IPS DF 4.7 (cell line): ENCODE measurements at regions not wholly inside any gene's neighbourhood (a gene's known extent, or its start where the extent isn't known, plus 50 kb on each side); places are given as distances from the start of the nearest gene placed in this dataset.

Source experiments
- DNase-seq: peaks from one replicate; pipeline ENCODE4 v3.0.0-alpha.2; 2013; ENCODE audit warnings: low spot score; ENCODE audit errors: extremely low read depth

GRCh38 chr2:12244070-12244469, 472.7 kb upstream of the TRIB2 start:
- DNase-seq = no peak

GRCh38 chr2:12251121-12251520, 465.6 kb upstream of the TRIB2 start:
- no peak for DNase-seq

GRCh38 chr2:12251749-12252148, 465.0 kb upstream of the TRIB2 start:
- DNase-seq = no peak

GRCh38 chr2:12253167-12253778, 463.5 kb upstream of the TRIB2 start:
- no peak for DNase-seq

GRCh38 chr2:12254280-12254860, 462.4 kb upstream of the TRIB2 start:
- DNase-seq = no peak

- DNase-seq = no peak
Measured at GRCh38 chr2:12256206-12256605, 460.5 kb upstream of the TRIB2 start.

- no peak for DNase-seq
Measured at GRCh38 chr2:12257476-12257875, 459.3 kb upstream of the TRIB2 start.

GRCh38 chr2:12259493-12259892, 457.2 kb upstream of the TRIB2 start:
- no peak for DNase-seq

GRCh38 chr2:12261986-12262680, 454.6 kb upstream of the TRIB2 start:
- no peak for DNase-seq

- no peak for DNase-seq
Measured at GRCh38 chr2:12262681-12263436, 453.9 kb upstream of the TRIB2 start.

- no peak for DNase-seq
Measured at GRCh38 chr2:12263730-12264129, 453.0 kb upstream of the TRIB2 start.

- no peak for DNase-seq
Measured at GRCh38 chr2:12264146-12264545, 452.6 kb upstream of the TRIB2 start.

GRCh38 chr2:12265646-12266045, 451.1 kb upstream of the TRIB2 start:
- DNase-seq = no peak

- no peak for DNase-seq
Measured at GRCh38 chr2:12267042-12267441, 449.7 kb upstream of the TRIB2 start.

GRCh38 chr2:12269041-12269972, 447.4 kb upstream of the TRIB2 start:
- DNase-seq = no peak

GRCh38 chr2:12270876-12271588, 445.7 kb upstream of the TRIB2 start:
- DNase-seq = no peak

- DNase-seq = no peak
Measured at GRCh38 chr2:12271589-12271984, 445.1 kb upstream of the TRIB2 start.

GRCh38 chr2:12273111-12273510, 443.6 kb upstream of the TRIB2 start:
- DNase-seq = no peak

- DNase-seq = no peak
Measured at GRCh38 chr2:12274591-12274990, 442.1 kb upstream of the TRIB2 start.

GRCh38 chr2:12277241-12278034, 439.3 kb upstream of the TRIB2 start:
- no peak for DNase-seq
